ENCODE measurements at regions not wholly inside any gene's neighbourhood (a gene's known extent, or its start where the extent isn't known, plus 50 kb on each side); places are given as distances from the start of the nearest gene placed in this dataset.
"Not testable (repeated sequence)": the region's sequence is repeated elsewhere in the genome, so short reads cannot be mapped to it uniquely, and the experiment has no call there.

GRCh38 chr6:134640975-134641429 lies 308.9 kb downstream of the ALDH8A1 start:
- peak; percentile 56 for DNase-seq (ENCODE audit: low read depth, low spot score)

GRCh38 chr6:134640229-134640628 lies 309.7 kb downstream of the ALDH8A1 start:
- DNase-seq (ENCODE audit: low read depth, low spot score) = no peak

GRCh38 chr6:134637847-134638437 lies 312.0 kb downstream of the ALDH8A1 start:
- DNase-seq (ENCODE audit: low read depth, low spot score) = no peak

GRCh38 chr6:134637282-134637681 lies 312.6 kb downstream of the ALDH8A1 start:
- DNase-seq (ENCODE audit: low read depth, low spot score) = no peak

GRCh38 chr6:134636186-134636799 lies 313.6 kb downstream of the ALDH8A1 start:
- DNase-seq (ENCODE audit: low read depth, low spot score) = no peak

GRCh38 chr6:134634966-134635365 lies 314.9 kb downstream of the ALDH8A1 start:
- no peak for DNase-seq (ENCODE audit: low read depth, low spot score)

- no peak for DNase-seq (ENCODE audit: low read depth, low spot score)
Observed at GRCh38 chr6:134634466-134634865, 315.4 kb downstream of the ALDH8A1 start.

GRCh38 chr6:134632982-134633940 lies 315.3 kb upstream of the SGK1 start:
- DNase-seq (ENCODE audit: low read depth, low spot score) = not testable (repeated sequence)

- DNase-seq (ENCODE audit: low read depth, low spot score) = no peak
Observed at GRCh38 chr6:134632024-134632423, 314.1 kb upstream of the SGK1 start.

- DNase-seq (ENCODE audit: low read depth, low spot score) = no peak
Observed at GRCh38 chr6:134631398-134631924, 313.5 kb upstream of the SGK1 start.

- no peak for DNase-seq (ENCODE audit: low read depth, low spot score)
Observed at GRCh38 chr6:134630508-134631121, 312.7 kb upstream of the SGK1 start.

GRCh38 chr6:134628154-134628553 lies 310.2 kb upstream of the SGK1 start:
- no peak for DNase-seq (ENCODE audit: low read depth, low spot score)

GRCh38 chr6:134627707-134628106 lies 309.8 kb upstream of the SGK1 start:
- no peak for DNase-seq (ENCODE audit: low read depth, low spot score)

- DNase-seq (ENCODE audit: low read depth, low spot score) = no peak
Observed at GRCh38 chr6:134626589-134626988, 308.7 kb upstream of the SGK1 start.

GRCh38 chr6:134626086-134626485 lies 308.2 kb upstream of the SGK1 start:
- no peak for DNase-seq (ENCODE audit: low read depth, low spot score)

- no peak for DNase-seq (ENCODE audit: low read depth, low spot score)
Observed at GRCh38 chr6:134624781-134625180, 306.9 kb upstream of the SGK1 start.

- DNase-seq (ENCODE audit: low read depth, low spot score) = no peak
Observed at GRCh38 chr6:134623401-134623800, 305.5 kb upstream of the SGK1 start.

GRCh38 chr6:134622382-134623173 lies 304.7 kb upstream of the SGK1 start:
- DNase-seq (ENCODE audit: low read depth, low spot score) = no peak

- no peak for DNase-seq (ENCODE audit: low read depth, low spot score)
Observed at GRCh38 chr6:134621858-134622257, 303.9 kb upstream of the SGK1 start.

GRCh38 chr6:134619789-134620188 lies 301.9 kb upstream of the SGK1 start:
- DNase-seq (ENCODE audit: low read depth, low spot score) = no peak

- DNase-seq (ENCODE audit: low read depth, low spot score) = no peak
Observed at GRCh38 chr6:134619077-134619476, 301.2 kb upstream of the SGK1 start.
